ENCODE measurements at regions not wholly inside any gene's neighbourhood (a gene's known extent, or its start where the extent isn't known, plus 50 kb on each side); places are given as distances from the start of the nearest gene placed in this dataset.

DNA sequence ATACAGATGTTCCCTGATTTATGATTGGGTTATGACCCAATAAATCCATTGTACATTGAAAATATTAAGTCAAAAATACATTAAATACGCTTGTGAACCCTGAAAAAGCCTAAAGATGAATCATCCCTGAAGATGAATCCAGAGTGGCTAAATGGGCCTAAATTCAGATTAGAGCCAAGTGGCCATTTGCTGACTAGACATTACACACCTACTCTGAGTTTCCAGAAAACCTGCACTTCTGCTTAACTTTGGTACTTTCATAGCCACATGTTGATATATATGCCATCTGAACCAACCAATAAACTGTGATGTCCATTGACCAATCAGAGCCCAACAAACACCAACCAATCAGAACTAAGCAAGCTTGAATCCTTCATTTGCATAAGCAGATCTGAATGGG lies 106.9 kb downstream of the WT1 start (continued):
- TF ChIP-seq MAFK (IDR thresholded peaks at IDR 0.05; ENCODE audit: low read length) (peak; percentile 32; the same call in 1 of the 2 replicates), CAMTA2 (CRISPR knock-in tag; conservative IDR thresholded peaks at IDR 0.05) (no peak), SMARCA4 (IDR thresholded peaks at IDR 0.05) (no peak), ZNF311 (CRISPR knock-in tag; IDR thresholded peaks at IDR 0.05) (no peak), POLR2H (tag; IDR thresholded peaks at IDR 0.05; ENCODE audit: low read depth) (no peak), TFAM (CRISPR knock-in tag; conservative IDR thresholded peaks at IDR 0.05) (no peak), ZNF121 (CRISPR knock-in tag; conservative IDR thresholded peaks at IDR 0.05) (no peak), SNIP1 (IDR thresholded peaks at IDR 0.05; ENCODE audit: low read depth) (no peak), TAF1 (IDR thresholded peaks at IDR 0.05; ENCODE audit: control insufficient read depth, extremely low read depth, insufficient read depth, low read length, severe bottlenecking) (no peak), MAFG (tag; conservative IDR thresholded peaks at IDR 0.05) (peak; percentile 40; the same call in 1 of the 2 replicates), RUNX1 (IDR thresholded peaks at IDR 0.05; ENCODE audit: low read depth) (no peak), ZFP1 (CRISPR knock-in tag; IDR thresholded peaks at IDR 0.05) (no peak), MCM3 (IDR thresholded peaks at IDR 0.05) (no peak), SLC30A9 (CRISPR knock-in tag; IDR thresholded peaks at IDR 0.05) (no peak), ZNF740 (CRISPR knock-in tag; IDR thresholded peaks at IDR 0.05) (no peak), ZNF740 (tag; IDR thresholded peaks at IDR 0.05) (no peak), ZNF766 (CRISPR knock-in tag; conservative IDR thresholded peaks at IDR 0.05) (no peak), ZNF316 (IDR thresholded peaks at IDR 0.05) (peak; percentile 83), ZNF197 (CRISPR knock-in tag; IDR thresholded peaks at IDR 0.05; ENCODE audit: low read depth) (no peak), NFIX (CRISPR knock-in tag; IDR thresholded peaks at IDR 0.05; ENCODE audit: low read depth) (no peak), MAFF (IDR thresholded peaks at IDR 0.05; ENCODE audit: low read length) (peak; percentile 56; the same call in 1 of the 2 replicates), ZBTB49 (CRISPR knock-in tag; IDR thresholded peaks at IDR 0.05; ENCODE audit: borderline replicate concordance) (no peak)
- TF ChIP-seq, protein P1, sequence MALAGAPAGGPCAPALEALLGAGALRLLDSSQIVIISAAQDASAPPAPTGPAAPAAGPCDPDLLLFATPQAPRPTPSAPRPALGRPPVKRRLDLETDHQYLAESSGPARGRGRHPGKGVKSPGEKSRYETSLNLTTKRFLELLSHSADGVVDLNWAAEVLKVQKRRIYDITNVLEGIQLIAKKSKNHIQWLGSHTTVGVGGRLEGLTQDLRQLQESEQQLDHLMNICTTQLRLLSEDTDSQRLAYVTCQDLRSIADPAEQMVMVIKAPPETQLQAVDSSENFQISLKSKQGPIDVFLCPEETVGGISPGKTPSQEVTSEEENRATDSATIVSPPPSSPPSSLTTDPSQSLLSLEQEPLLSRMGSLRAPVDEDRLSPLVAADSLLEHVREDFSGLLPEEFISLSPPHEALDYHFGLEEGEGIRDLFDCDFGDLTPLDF (CRISPR knock-in tag; IDR thresholded peaks at IDR 0.05) = no peak

Measured in K562 (cell line).